Testis (tissue), 2 donors: ENCODE measurements at regions not wholly inside any gene's neighbourhood (a gene's known extent, or its start where the extent isn't known, plus 50 kb on each side); places are given as distances from the start of the nearest gene placed in this dataset.

Experiments
- DNase-seq: peaks from one replicate; pipeline ENCODE4 v3.0.0-alpha.2; 2019
- H3K27ac ChIP-seq, 2 donors: fragments of 200-600 bp; sonication (generic); one replicate each; pipeline ENCODE4 v1.5.1; 2019
- H3K27me3 ChIP-seq: fragments of 200-600 bp; sonication (generic); one replicate; pipeline ENCODE4 v1.5.1; 2019
- H3K36me3 ChIP-seq: fragments of 200-600 bp; sonication (generic); one replicate; pipeline ENCODE4 v1.5.1; 2017; ENCODE audit warnings: low read depth; ENCODE audit errors: missing control alignments
- H3K4me1 ChIP-seq: fragments of 200-600 bp; sonication (generic); one replicate; pipeline ENCODE4 v1.5.1; 2019
- H3K4me3 ChIP-seq, 2 donors: fragments of 200-600 bp; sonication (generic); one replicate each; pipeline ENCODE4 v1.5.1; 2017 to 2019
- H3K9me3 ChIP-seq: fragments of 200-600 bp; sonication (generic); one replicate; pipeline ENCODE4 v1.5.1; 2017
- POLR2A ChIP-seq: fragments of 450-650 bp; IDR thresholded peaks from one replicate; pipeline ENCODE4 v1.6.1; 2017; ENCODE audit warnings: antibody characterized with exemption, mild to moderate bottlenecking, moderate library complexity
- WGBS, 2 donors: methylation state at CpG; one replicate each; pipeline ENCODE4 v1.1.5; 2018; 5-methylcytosine and 5-hydroxymethylcytosine counted together
- intact Hi-C: fragments of 100-400 bp; cut with DNase I; formaldehyde crosslinking; loops from one replicate; pipeline ENCODE4 v1.15.1; 2023; ENCODE audit warnings: low total_unique reads
- TF ChIP-seq, protein P1 (sequence below), 3 experiments: fragments of 450-650 bp in 2 of 3; fragments of 200-600 bp in 1 of 3; sonication (generic) in 1 of 3; IDR thresholded peaks; one replicate each; pipeline ENCODE4 v1.5.1; 2016 to 2019; ENCODE audit warnings: antibody characterized with exemption in 3 of 3, mild to moderate bottlenecking in 2 of 3, moderate library complexity in 1 of 3

DNA sequence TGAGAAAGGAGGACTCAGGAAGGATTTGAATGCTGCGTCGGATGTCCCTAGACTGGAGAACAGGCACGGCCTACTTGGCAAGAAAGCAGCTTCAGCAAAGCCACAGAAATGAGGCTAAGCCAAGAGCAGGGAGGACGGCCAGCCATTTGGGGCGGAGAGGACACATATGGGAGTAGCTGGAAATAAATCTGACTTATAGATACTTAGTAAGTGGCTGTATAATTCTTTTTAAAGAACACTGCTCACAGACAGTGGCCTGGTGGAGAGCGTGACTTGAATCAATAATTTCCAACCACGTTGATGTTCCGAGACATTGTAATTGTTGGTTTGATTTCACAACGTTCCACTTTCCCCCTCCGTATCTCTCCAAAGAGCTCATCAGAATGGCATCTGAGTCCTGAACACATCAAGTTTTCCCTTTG is 67.7 kb upstream of the JCAD start:
- H3K27ac ChIP-seq = peak overlapping the region; percentile 32 to 56
- DNase-seq = peak; percentile 39

DNA sequence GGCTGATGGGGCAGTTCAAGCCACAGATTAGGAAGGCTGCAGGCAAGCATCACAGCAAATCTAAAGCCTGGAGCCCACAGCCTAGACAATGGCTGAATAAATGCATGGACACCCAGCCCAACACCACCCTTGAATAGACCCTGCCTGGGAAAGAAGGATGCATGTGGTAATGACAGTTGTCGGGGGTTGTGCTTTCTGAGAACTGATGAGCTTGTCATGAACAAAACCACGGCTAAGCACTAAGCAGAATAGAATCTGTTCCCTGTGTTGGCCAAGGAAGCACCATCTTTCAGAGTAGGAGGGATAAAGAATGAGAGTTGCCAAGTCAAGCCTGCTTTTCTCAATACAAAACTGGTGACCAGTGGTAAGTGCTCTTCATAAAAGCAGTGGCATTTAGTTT is 66.1 kb upstream of the JCAD start:
- Histone ChIP-seq H3K27ac (no peak overlapping the region), H3K4me1 (no peaks in the 10 kb centered on the region), H3K4me3 (no peak overlapping the region), H3K27me3 (no peaks in the 10 kb centered on the region), H3K9me3 (no peaks in the 10 kb centered on the region), H3K36me3 (no peaks in the 10 kb centered on the region)
- WGBS, 2 donors = 88 to 94% methylated on average over 2 of the region's 2 CpGs
- no peak for DNase-seq
- TF ChIP-seq, protein P1, sequence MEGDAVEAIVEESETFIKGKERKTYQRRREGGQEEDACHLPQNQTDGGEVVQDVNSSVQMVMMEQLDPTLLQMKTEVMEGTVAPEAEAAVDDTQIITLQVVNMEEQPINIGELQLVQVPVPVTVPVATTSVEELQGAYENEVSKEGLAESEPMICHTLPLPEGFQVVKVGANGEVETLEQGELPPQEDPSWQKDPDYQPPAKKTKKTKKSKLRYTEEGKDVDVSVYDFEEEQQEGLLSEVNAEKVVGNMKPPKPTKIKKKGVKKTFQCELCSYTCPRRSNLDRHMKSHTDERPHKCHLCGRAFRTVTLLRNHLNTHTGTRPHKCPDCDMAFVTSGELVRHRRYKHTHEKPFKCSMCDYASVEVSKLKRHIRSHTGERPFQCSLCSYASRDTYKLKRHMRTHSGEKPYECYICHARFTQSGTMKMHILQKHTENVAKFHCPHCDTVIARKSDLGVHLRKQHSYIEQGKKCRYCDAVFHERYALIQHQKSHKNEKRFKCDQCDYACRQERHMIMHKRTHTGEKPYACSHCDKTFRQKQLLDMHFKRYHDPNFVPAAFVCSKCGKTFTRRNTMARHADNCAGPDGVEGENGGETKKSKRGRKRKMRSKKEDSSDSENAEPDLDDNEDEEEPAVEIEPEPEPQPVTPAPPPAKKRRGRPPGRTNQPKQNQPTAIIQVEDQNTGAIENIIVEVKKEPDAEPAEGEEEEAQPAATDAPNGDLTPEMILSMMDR (IDR thresholded peaks at IDR 0.05) = no peak
- TF ChIP-seq POLR2A = no peak
- intact Hi-C loops = no loop called here

More for the DNA sequence above, 67.7 kb upstream of the JCAD start:
- 54 to 63% methylated on average over 10 of the region's 10 CpGs for WGBS, 2 donors
- no peak for TF ChIP-seq POLR2A
- TF ChIP-seq, protein P1 (IDR thresholded peaks at IDR 0.05) = no peak
- intact Hi-C loops = no loop called here
- Histone ChIP-seq H3K4me1 (no peaks in the 10 kb centered on the region), H3K27me3 (no peaks in the 10 kb centered on the region), H3K9me3 (no peaks in the 10 kb centered on the region), H3K4me3 (no peak overlapping the region), H3K36me3 (no peaks in the 10 kb centered on the region)

DNA sequence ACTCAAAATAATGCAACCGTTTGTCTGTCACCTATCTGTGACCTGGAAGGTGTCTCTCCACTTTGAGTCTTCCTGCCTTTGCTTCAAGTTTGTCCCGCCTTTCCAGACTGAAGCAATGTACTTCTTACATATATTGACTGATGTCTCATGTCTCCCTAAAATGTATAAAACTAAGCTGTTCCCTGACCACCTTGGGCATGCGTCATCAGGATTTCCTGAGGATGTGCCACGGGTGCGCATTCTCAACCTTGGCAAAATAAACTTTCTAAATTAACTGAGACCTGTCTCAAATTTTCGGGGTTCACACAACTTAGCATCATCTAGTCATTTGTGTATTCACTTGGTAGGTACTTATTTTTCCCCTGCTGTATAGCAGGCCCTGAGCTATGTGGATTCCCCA is 65.3 kb upstream of the JCAD start:
- Histone ChIP-seq H3K9me3 (no peaks in the 10 kb centered on the region), H3K27me3 (no peaks in the 10 kb centered on the region), H3K4me3 (no peak overlapping the region), H3K4me1 (no peaks in the 10 kb centered on the region), H3K27ac (no peak overlapping the region), H3K36me3 (no peaks in the 10 kb centered on the region)
- intact Hi-C loops = no loop called here
- TF ChIP-seq, protein P1 (IDR thresholded peaks at IDR 0.05) = no peak
- TF ChIP-seq POLR2A = no peak
- no peak for DNase-seq
- WGBS, 2 donors = 85 to 88% methylated on average over 6 of the region's 6 CpGs

DNA sequence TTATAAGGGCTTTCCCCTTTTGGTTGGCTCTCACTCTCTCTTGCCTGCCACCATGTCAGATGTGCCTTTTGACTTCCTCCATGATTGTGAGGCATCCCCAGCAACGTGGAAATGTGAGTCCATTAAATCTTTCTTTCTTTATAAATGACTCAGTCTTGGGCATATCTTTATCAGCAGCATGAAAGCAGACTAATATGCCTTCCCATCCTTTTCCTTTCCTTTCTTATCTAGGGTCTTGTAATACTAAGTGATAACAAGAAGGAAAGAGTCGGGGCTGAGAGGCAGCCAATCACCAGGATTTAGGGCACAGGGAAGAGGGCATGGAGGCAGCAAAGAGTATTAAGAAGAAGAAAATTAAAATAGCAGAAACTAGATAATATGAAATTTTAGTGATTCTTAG is 62.0 kb upstream of the JCAD start:
- no peak overlapping the region for H3K4me3 ChIP-seq
- intact Hi-C loops = no loop called here
- H3K4me1 ChIP-seq = no peaks in the 10 kb centered on the region
- WGBS, 2 donors = 62 to 88% methylated on average over 2 of the region's 2 CpGs
- TF ChIP-seq POLR2A = no peak
- TF ChIP-seq, protein P1 (IDR thresholded peaks at IDR 0.05) = no peak
- no peaks in the 10 kb centered on the region for H3K36me3 ChIP-seq
- no peaks in the 10 kb centered on the region for H3K27me3 ChIP-seq
- no peak overlapping the region for H3K27ac ChIP-seq
- no peak for DNase-seq
- H3K9me3 ChIP-seq = no peaks in the 10 kb centered on the region

DNA sequence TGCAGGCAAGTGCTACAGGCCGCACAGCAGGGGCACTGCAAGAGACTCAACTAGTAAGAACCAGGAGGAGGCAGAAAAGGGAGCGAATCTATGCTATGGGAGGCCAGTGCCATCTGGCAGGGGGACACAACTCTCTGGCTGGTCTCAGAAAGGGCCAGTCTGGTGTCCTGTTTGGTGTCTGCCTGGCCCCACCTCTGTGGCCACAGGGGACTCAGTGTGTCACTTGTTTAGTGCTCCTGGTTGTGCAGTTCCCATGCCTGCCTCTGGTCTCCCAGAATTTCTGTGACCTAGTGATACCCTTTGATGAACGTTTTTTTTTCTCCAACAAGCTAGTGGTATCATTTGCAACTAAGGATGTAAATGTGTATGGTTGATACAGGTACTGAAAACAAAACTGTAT is 59.2 kb upstream of the JCAD start:
- H3K27ac ChIP-seq = no peak overlapping the region
- intact Hi-C loops = no loop called here
- DNase-seq = no peak

More for the DNA sequence above, 59.2 kb upstream of the JCAD start:
- Histone ChIP-seq H3K9me3 (no peaks in the 10 kb centered on the region), H3K4me1 (peaks cover 6% of the 10 kb centered on the region), H3K4me3 (no peak overlapping the region), H3K36me3 (no peaks in the 10 kb centered on the region), H3K27me3 (no peaks in the 10 kb centered on the region)
- no peak for TF ChIP-seq POLR2A
- TF ChIP-seq, protein P1 (IDR thresholded peaks at IDR 0.05) = no peak
- WGBS, 2 donors = 84 to 93% methylated on average over 3 of the region's 3 CpGs
